ENCODE measurements at regions not wholly inside any gene's neighbourhood (a gene's known extent, or its start where the extent isn't known, plus 50 kb on each side); places are given as distances from the start of the nearest gene placed in this dataset.
"Not testable (repeated sequence)": the region's sequence is repeated elsewhere in the genome, so short reads cannot be mapped to it uniquely, and the experiment has no call there.

GRCh38 chr20:25774711-25775110, 78.1 kb upstream of the ZNF337 start:
- not testable (repeated sequence) for TF ChIP-seq POLR2A, CTCF (IDR thresholded peaks at IDR 0.05)
